HG03025 (cell line): ENCODE measurements at regions not wholly inside any gene's neighbourhood (a gene's known extent, or its start where the extent isn't known, plus 50 kb on each side); places are given as distances from the start of the nearest gene placed in this dataset.

Source experiments
- ATAC-seq: cut with Tn5 transposase; IDR thresholded peaks from one replicate; pipeline ENCODE4 v1.9.1; 2021; ENCODE audit warnings: mild to moderate bottlenecking, moderate library complexity; ENCODE audit not compliant: unreplicated experiment, low FRiP score

- no peak for ATAC-seq
Measured at GRCh38 chr6:26213334-26214075, 126.3 kb downstream of the HFE start.

GRCh38 chr6:26214803-26215584 lies 127.8 kb downstream of the HFE start:
- no peak for ATAC-seq

- ATAC-seq = peak; percentile 20
Measured at GRCh38 chr6:26215585-26216358, 128.5 kb downstream of the HFE start.

DNA sequence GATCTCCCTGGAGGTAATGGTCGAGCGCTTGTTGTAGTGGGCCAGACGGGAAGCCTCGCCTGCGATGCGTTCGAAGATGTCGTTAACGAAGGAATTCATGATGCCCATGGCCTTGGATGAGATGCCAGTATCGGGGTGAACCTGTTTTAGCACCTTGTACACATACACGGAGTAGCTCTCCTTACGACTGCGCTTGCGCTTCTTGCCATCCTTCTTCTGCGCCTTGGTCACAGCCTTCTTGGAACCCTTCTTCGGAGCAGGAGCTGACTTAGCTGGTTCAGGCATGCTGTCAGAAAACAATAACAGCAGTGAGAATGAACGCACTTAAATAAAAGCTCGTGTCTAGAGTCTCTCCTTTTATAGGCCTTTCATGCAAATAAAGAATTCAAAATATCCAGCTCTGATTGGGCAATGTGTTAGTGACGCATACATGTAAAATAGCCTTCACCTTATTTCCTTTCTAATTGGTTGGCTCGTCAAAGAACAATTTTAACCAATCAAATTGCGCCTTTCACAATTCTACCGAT lies 129.2 kb downstream of the HFE start:
- peak; percentile 83 for ATAC-seq

- peak; percentile 37 for ATAC-seq
Measured at GRCh38 chr6:26216886-26217713, 129.9 kb downstream of the HFE start.

- ATAC-seq = no peak
Measured at GRCh38 chr6:26217714-26218075, 130.5 kb downstream of the HFE start.

- ATAC-seq = no peak
Measured at GRCh38 chr6:26218824-26219223, 131.6 kb downstream of the HFE start.

DNA sequence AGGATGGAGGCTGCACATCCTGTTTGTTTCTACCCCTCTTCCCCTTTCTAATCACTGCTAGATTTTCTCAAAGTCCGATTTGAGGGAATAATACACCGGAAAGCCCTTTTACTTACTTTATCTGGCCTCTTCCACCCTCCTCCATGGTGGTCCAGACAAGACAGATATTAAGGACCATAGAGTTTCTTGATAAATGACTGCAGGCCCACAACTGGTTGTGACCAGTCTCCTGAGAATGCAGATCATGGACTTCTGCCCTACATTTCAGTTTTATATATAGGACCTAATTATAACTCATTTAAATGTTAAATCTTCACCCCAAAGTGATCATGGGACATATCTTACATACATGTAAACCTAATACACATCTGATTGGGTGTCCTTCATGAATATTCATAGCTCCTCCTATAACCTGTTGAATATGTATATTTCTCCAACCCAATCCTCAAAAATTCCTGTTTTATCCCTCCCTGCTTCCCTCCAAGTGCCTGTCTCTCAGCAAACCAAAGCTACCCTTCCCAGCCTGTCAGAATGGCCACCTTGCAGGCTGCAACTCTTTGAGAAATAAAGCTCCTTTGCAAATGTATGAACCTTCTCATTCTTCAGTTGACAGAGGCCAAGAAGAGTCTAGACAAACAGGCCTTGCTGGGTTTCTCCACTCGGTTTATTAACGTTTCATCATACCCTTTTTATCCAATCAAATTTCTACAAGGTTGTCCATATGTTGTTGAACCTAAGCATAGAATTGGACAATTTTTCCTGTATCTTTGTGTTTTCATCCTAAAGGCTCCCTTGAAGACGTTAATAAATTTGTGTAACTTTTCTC lies 133.1 kb downstream of the HFE start:
- ATAC-seq = no peak

DNA sequence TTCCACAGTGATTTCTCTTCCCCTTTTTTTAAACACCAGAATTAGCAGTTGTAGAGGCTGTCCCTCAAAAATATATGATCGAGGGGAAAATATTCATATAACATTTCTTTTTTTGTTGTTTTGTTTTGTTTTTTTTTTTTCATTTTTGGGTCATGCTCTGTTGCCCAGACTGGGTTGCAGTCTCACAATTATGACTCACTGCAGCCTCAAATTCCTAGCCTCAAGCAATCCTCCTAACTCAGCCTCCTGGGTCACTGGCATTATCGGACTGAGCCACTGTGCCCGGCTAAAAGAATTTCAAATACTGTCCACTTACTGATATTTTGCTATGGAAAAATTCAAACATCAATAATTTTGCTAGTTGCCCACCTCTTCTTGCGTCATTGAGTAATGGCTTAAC lies 134.0 kb downstream of the HFE start:
- no peak for ATAC-seq

- no peak for ATAC-seq
Measured at GRCh38 chr6:26222571-26222970, 135.3 kb downstream of the HFE start.

- no peak for ATAC-seq
Measured at GRCh38 chr6:26223228-26223627, 136.0 kb downstream of the HFE start.

DNA sequence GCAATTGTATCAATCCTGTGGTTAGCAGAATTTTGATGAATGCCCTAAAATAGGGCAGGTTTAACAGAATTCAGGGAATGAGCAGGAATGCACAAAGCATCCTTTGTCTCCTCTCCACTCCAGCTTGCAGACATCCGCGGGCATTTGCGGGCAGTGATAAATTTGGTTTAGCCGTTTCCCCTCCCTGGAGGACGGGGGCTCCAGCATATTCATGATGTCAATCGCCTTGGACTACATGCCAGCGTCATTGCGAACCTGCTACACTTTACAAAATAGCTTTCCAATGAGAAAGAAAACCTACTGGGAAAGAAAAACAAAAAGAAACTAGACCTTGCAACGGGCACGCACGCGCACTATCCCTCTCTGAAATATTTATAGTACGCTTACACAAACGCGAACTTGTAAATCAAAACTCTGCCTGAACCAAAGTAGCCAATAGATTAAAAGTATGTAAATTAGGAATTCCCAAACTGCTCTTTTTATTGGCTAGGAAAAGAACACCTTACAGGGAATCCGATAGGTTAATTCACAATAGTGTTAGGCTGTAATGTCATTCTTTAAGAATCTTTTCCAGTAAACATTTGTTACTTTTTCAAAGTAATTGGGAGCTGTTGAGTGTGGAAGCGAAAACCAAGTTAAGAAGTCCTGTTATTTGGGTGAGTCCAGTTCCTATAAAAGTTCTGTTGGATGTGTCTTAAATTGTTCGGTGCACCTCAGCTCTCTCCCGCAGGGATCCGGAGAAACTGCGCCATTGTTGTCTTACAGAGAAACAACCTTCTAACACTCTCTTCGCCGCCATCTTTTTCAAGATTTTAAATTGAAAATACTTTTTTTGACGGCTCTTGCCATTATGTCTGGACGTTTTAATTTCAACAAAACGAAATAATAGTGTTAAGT lies 136.7 kb downstream of the HFE start:
- peak; percentile 65 for ATAC-seq

GRCh38 chr6:26224547-26224912 lies 137.3 kb downstream of the HFE start:
- no peak for ATAC-seq

- ATAC-seq = no peak
Measured at GRCh38 chr6:26224940-26225847, 138.0 kb downstream of the HFE start.

DNA sequence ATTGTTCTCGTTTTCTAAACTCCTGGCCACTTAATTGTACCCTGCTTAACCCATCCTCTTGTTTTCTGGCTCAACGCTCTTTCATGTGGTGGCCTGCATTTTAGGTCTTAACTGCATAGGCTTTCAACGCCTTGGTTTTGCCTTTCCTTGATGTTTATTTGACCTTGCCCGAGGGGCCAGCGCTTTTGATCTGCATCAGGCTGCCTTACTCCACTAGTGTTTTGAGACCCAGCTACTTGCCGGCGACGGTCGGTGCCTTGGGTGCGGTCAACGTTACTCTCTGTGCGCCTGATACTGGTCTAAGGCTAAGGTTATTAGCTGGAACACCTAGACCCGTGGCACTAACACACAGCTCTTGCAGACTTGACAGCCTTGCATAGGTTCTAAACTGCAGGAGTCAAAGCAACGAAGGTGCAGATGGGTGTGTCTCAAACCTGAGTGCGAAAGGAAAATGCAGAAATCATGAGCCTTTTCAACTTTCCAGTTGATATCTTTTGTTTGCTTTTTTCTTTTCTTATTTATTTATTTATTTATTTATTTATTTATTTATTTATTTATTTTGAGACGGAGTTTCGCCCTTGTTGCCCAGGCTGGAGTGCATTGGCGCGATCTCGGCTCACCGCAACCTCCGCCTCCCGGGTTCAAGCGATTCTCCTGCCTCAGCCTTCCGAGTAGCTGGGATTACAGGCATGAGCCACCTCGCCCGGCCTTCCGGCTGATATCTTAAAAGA lies 138.8 kb downstream of the HFE start:
- ATAC-seq = no peak

DNA sequence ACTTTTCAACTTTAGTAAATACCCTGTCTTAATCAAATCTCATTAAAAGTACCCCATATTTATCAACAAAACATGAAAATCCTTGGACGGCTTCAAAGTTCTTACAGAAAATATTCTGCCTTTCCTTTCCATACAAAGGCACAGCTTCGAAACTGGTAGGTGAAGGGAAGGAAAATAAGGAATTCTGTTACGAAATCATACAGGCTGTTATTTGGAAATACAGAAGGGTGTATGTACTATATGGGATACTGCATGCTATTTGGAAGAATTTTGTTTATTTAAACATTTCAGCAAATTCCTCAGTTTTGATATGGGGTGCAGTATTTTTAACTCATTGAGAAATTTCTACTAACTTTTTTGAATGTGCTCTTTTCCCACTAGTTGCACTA lies 138.4 kb upstream of the BTN3A2 start:
- no peak for ATAC-seq

GRCh38 chr6:26230351-26230750 lies 134.6 kb upstream of the BTN3A2 start:
- ATAC-seq = no peak
